Parathyroid adenoma (tissue), 2 donors: ENCODE measurements at regions not wholly inside any gene's neighbourhood (a gene's known extent, or its start where the extent isn't known, plus 50 kb on each side); places are given as distances from the start of the nearest gene placed in this dataset.
"Not testable (repeated sequence)": the region's sequence is repeated elsewhere in the genome, so short reads cannot be mapped to it uniquely, and the experiment has no call there.

Experiments used
- H2AFZ ChIP-seq: fragments of 300-600 bp; sonication (generic); one replicate; pipeline ENCODE4 v1.7.0; 2017; ENCODE audit warnings: antibody characterized with exemption, mild to moderate bottlenecking
- H3K27ac ChIP-seq: fragments of 300-600 bp; sonication (generic); one replicate; pipeline ENCODE4 v1.7.0; 2017
- H3K27me3 ChIP-seq: fragments of 300-600 bp; sonication (generic); one replicate; pipeline ENCODE4 v1.7.0; 2017; ENCODE audit warnings: low read length; ENCODE audit not compliant: control insufficient read depth, insufficient read depth
- H3K36me3 ChIP-seq: fragments of 300-600 bp; sonication (generic); one replicate; pipeline ENCODE4 v1.7.0; 2017; ENCODE audit warnings: low read length; ENCODE audit not compliant: control insufficient read depth, insufficient read depth
- H3K4me1 ChIP-seq: fragments of 300-600 bp; sonication (generic); one replicate; pipeline ENCODE4 v1.7.0; 2017; ENCODE audit warnings: control low read depth
- H3K4me2 ChIP-seq: fragments of 300-600 bp; sonication (generic); one replicate; pipeline ENCODE4 v1.7.0; 2017; ENCODE audit warnings: low read length
- H3K4me3 ChIP-seq: fragments of 300-600 bp; sonication (generic); one replicate; pipeline ENCODE4 v1.7.0; 2017; ENCODE audit warnings: low read depth, low read length
- H3K79me2 ChIP-seq: fragments of 300-600 bp; sonication (generic); one replicate; pipeline ENCODE4 v1.7.0; 2017; ENCODE audit warnings: control low read depth
- H3K9ac ChIP-seq: fragments of 300-600 bp; sonication (generic); one replicate; pipeline ENCODE4 v1.7.0; 2017; ENCODE audit warnings: mild to moderate bottlenecking
- H3K9me3 ChIP-seq: fragments of 300-600 bp; sonication (generic); one replicate; pipeline ENCODE4 v1.7.0; 2017; ENCODE audit warnings: low read length; ENCODE audit not compliant: control insufficient read depth
- CTCF ChIP-seq: fragments of 300-600 bp; sonication (generic); IDR thresholded peaks from one replicate; pipeline ENCODE4 v1.7.0; 2017; ENCODE audit warnings: antibody characterized with exemption, mild to moderate bottlenecking
- donor health status: primary hyperparathyroidism.

- no peak overlapping the region for H3K27ac ChIP-seq
Measured at GRCh38 chr4:126192506-126192905, 877.8 kb downstream of the FAT4 start.

GRCh38 chr4:126201251-126202138, 886.7 kb downstream of the FAT4 start:
- H3K9ac ChIP-seq, H3K4me3 ChIP-seq, H2AFZ ChIP-seq, H3K4me2 ChIP-seq, H3K27me3 ChIP-seq, H3K9me3 ChIP-seq, H3K27ac ChIP-seq, H3K79me2 ChIP-seq, H3K4me1 ChIP-seq, H3K36me3 ChIP-seq: not testable (repeated sequence)

More at GRCh38 chr4:126192506-126192905, 877.8 kb downstream of the FAT4 start:
- H3K9ac ChIP-seq, result no peak overlapping the region
- H3K4me3 ChIP-seq, result no peak overlapping the region
- no peaks in the 10 kb centered on the region for H3K9me3 ChIP-seq
- H3K4me2 ChIP-seq, result no peak overlapping the region
- no peaks in the 10 kb centered on the region for H3K36me3 ChIP-seq
- H3K79me2 ChIP-seq, result no peaks in the 10 kb centered on the region
- no peaks in the 10 kb centered on the region for H3K4me1 ChIP-seq
- no peaks in the 10 kb centered on the region for H3K27me3 ChIP-seq
- TF ChIP-seq CTCF, result no peak
- no peak overlapping the region for H2AFZ ChIP-seq

GRCh38 chr4:126202226-126202625, 887.5 kb downstream of the FAT4 start:
- no peaks in the 10 kb centered on the region for H3K27me3 ChIP-seq
- H3K4me3 ChIP-seq, result no peak overlapping the region
- no peak overlapping the region for H3K27ac ChIP-seq
- H3K4me1 ChIP-seq, result no peaks in the 10 kb centered on the region
- no peak overlapping the region for H3K4me2 ChIP-seq
- H3K9me3 ChIP-seq, result no peaks in the 10 kb centered on the region
- H3K79me2 ChIP-seq, result no peaks in the 10 kb centered on the region
- H3K36me3 ChIP-seq, result no peaks in the 10 kb centered on the region
- H3K9ac ChIP-seq, result no peak overlapping the region
- no peak for TF ChIP-seq CTCF
- H2AFZ ChIP-seq, result no peak overlapping the region

GRCh38 chr4:126207910-126208309, 893.2 kb downstream of the FAT4 start:
- Histone ChIP-seq H3K9ac (no peak overlapping the region), H3K9me3 (no peaks in the 10 kb centered on the region), H2AFZ (no peak overlapping the region), H3K36me3 (no peaks in the 10 kb centered on the region), H3K4me3 (no peak overlapping the region), H3K27ac (no peak overlapping the region), H3K4me2 (no peak overlapping the region), H3K27me3 (no peaks in the 10 kb centered on the region), H3K4me1 (no peaks in the 10 kb centered on the region), H3K79me2 (no peaks in the 10 kb centered on the region)
- no peak for TF ChIP-seq CTCF

GRCh38 chr4:126209147-126209546, 894.4 kb downstream of the FAT4 start:
- Histone ChIP-seq H3K4me1 (no peaks in the 10 kb centered on the region), H3K4me2 (no peak overlapping the region), H3K79me2 (no peaks in the 10 kb centered on the region), H3K9me3 (no peaks in the 10 kb centered on the region), H3K27me3 (no peaks in the 10 kb centered on the region), H3K9ac (no peak overlapping the region), H3K4me3 (no peak overlapping the region), H3K27ac (no peak overlapping the region), H2AFZ (no peak overlapping the region), H3K36me3 (no peaks in the 10 kb centered on the region)
- TF ChIP-seq CTCF, result no peak
